ENCODE measurements at regions not wholly inside any gene's neighbourhood (a gene's known extent, or its start where the extent isn't known, plus 50 kb on each side); places are given as distances from the start of the nearest gene placed in this dataset.
A peak's percentile ranks its signal among the peaks of the same experiment; 100 is the strongest.
"Not testable (repeated sequence)": the region's sequence is repeated elsewhere in the genome, so short reads cannot be mapped to it uniquely, and the experiment has no call there.

DNA sequence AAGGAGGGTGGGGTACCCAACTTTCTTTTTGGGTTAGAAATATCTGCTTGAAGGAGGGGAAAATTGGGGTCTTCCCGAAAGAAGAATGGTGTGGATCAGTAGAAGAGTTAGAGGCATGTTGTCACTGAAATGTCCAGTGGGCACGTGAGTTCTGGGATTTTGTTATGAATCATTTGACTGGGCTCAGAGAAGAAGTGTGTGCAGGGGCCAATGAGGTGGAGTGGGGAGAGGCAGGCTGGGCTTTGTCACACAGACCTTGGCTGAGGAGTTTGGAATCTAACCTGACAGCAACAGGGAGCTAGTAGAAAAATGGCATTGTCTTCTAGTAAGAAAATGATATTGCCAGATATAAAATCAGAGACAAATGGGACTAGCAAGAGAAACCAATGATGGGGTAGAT is 436.8 kb downstream of the MFSD1 start:
- DNase-seq: no peak

GRCh38 chr3:159239059-159239458 is 437.2 kb downstream of the MFSD1 start:
- DNase-seq: no peak

- DNase-seq: no peak
Observed at GRCh38 chr3:159244933-159245332, 443.1 kb downstream of the MFSD1 start.

DNA sequence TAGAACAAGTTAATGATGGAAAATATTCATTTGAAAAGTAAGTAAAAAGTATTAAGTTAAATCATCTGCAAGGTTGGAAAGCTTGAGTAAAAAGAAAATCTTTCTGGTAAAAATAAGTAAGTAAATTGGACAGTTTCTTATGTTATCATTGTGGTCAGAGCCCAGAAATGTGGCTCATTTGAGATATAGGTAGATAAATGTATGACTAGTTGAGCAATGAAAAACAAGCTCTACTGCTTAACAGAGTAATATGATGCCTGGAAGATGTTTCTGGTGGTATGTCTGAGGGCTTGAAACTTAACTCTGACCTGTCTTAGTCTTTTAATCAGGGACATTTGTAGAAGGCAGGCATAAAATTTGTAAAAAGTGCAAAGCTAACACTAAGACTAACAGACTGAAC is 444.0 kb downstream of the MFSD1 start:
- DNase-seq: no peak

- no peak for DNase-seq
Observed at GRCh38 chr3:159246385-159246784, 444.5 kb downstream of the MFSD1 start.

DNA sequence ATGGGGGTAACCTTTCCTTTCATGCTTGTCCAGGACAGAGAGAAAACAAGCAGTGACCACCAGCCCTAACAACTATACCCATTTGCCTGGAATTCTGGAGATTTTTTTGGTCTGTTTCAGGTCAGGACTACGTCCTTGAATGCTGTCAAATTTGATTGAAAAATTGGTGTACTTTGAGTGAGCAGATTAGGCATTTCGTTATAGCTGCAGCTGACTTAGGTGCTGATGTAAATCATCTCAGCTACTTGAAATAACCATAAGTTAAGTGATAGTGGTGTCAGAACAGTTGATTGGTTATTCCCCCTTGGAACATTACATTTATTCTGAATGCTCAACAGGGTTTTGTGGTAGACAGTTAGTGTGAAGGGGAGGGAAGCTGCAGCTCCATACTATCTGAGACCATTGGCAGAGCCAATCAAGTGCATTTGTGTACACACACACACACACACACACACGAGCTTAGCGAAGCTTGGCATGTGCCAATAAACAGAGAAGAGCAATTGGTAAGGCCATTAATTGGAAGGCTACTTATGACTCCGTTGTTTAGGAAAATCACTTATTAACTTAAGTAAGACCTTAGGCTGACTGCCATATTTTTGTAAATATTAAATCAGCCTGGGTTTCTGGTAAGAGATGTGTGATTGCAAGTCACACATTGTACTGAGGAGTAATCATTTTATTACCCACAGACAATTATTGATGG is 447.8 kb downstream of the MFSD1 start:
- DNase-seq: no peak

GRCh38 chr3:159250961-159251360 is 449.1 kb downstream of the MFSD1 start:
- no peak for DNase-seq

DNA sequence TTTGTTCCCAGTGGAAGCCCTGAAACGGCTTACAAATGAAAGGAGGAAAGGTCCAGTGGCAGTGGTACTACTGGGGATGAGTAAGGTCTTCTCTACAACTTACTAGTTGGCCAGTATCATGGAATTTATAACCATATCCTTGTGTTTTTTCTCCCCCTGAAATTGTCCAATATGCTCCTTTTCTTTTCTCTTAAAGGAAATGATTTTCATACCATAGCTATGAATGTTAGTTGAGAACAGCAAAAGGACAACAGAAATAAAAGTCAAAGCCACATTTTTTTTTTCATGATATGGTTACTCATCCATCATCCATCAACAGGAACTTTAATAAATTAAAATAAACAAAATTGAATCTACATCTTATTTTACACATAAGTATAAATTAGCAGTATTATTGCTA is 450.4 kb downstream of the MFSD1 start:
- DNase-seq: no peak

- DNase-seq: no peak
Observed at GRCh38 chr3:159252772-159253384, 451.0 kb downstream of the MFSD1 start.

DNA sequence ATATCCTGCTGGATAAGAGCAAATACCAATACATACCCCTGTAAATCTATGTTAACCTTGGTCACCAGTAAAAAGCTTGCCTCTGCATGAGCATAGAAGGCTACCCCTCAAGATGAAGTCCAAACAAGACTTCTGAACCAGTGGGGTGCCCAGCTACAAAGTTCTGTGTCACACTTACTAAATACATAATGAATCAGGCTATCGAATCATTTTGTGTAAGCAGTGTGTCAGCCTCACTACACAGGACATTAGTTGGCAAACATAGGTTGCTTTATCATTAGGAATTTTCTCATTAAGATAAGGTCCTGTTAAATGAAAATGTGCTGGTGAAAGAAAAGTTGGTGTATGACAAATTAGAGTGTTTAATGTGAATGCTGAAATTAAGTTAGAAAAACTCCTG is 452.0 kb downstream of the MFSD1 start:
- no peak for DNase-seq

DNA sequence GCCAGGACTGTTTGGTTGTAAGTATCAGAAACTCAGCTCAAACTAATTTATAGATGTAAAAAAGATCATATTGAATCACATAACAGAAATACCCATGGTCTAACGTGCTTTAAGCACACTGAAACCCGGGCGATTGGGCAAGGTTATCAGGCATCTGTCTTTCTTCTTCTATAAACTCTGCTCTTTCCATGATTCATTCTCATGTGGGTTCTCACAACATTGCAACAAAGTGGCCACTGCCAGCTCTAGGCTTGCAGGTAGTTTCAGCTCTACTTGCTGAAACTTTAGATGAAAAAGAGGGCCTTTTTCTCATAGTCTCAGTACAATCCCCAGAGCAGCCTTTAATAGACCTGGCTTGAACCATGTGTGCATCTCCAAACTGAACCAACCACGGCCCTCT is 456.1 kb downstream of the MFSD1 start:
- DNase-seq: no peak

- no peak for DNase-seq
Observed at GRCh38 chr3:159258934-159259333, 457.1 kb downstream of the MFSD1 start.

DNA sequence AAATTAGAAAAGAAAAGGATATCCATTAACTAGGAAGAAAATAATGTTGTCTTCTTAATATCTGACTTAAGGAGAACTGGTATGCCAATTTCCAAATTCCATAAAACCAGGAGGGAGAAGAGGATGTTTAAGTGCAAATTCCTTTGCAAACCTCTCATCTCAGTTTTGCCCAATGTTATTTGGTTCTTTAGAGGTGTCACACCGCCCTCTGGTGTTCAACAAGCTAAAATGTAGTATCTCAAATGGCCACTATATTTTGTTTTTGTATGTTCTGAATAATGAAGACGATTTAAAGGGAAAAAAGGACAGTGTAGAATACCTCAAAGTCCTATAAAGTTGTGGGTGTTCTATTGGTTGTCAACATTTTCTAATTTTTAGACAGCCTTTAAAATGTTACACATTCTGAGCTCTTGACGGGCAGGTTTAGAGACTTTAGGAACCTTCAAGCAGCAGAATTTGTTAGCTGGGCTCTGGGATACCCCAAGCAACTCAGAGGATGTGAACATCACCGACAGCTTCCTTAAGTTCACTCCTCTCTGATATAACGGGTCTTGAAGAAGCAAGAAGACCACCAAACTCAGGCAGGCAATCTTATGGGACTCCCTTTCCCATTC is 458.3 kb downstream of the MFSD1 start:
- DNase-seq: peak; percentile 41

GRCh38 chr3:159261333-159261732 is 459.5 kb downstream of the MFSD1 start:
- not testable (repeated sequence) for DNase-seq

- DNase-seq: no peak
Observed at GRCh38 chr3:159263750-159264553, 462.1 kb downstream of the MFSD1 start.

DNA sequence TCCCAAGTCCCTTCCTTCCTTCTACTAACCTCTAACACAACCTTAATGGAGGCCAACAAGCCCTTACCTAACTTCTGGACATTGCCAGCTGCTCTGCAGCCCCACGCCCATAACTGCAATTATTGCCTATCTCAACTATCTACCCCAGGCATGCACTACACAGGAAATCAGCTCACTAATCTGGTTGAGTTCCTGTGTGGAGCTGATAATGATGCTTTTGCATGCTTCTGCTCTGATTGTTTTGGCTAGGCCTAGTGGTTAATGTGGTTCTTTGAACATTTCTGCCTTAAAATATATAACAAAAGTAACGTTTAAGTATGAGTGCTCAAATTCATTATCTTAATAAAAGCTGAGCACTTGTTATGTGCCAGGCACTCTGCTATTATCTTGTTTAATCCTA is 463.9 kb downstream of the MFSD1 start:
- DNase-seq: no peak

GRCh38 chr3:159266779-159267178 is 464.9 kb downstream of the MFSD1 start:
- no peak for DNase-seq

- DNase-seq: no peak
Observed at GRCh38 chr3:159271799-159272512, 470.1 kb downstream of the MFSD1 start.

GRCh38 chr3:159273070-159273469 is 471.2 kb downstream of the MFSD1 start:
- DNase-seq: no peak

- no peak for DNase-seq
Observed at GRCh38 chr3:159273608-159274007, 471.8 kb downstream of the MFSD1 start.

- no peak for DNase-seq
Observed at GRCh38 chr3:159275741-159276140, 473.9 kb downstream of the MFSD1 start.

DNA sequence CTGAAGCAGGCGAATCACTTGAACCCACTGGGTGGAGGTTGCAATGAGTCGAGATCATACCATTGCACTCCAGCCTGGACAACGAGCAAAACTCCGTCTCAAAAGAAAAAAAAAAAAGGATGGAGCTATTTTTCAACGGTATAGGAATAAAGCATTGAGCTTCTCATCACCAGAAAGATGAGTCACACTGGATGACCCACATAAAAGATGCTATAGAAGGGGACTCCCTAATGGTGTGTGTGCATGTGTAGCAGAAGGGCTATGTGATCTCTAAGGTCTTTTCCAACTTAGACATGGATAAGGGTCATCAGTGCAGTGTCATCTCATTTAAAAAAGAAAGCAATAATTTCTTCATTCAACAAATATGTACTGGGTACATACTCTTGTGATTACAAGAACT is 476.0 kb downstream of the MFSD1 start:
- DNase-seq: no peak

All from CD4-positive, alpha-beta T cell treated with Interleukin-10 for 1 hour (primary cell).